Left ventricle myocardium inferior (tissue), 1 donor: ENCODE measurements at regions not wholly inside any gene's neighbourhood (a gene's known extent, or its start where the extent isn't known, plus 50 kb on each side); places are given as distances from the start of the nearest gene placed in this dataset.

Experiments
- DNase-seq: peaks from one replicate; pipeline ENCODE4 v3.0.0-alpha.2; 2020
- H3K27ac ChIP-seq: fragments of 200-600 bp; replicated peaks from 2 replicates; pipeline ENCODE4 v1.8.0; 2021
- H3K27me3 ChIP-seq: fragments of 200-600 bp; 2 replicates; pipeline ENCODE4 v1.8.0; 2021; ENCODE audit warnings: low read depth
- H3K36me3 ChIP-seq: fragments of 200-600 bp; 2 replicates; pipeline ENCODE4 v1.8.0; 2021
- H3K4me1 ChIP-seq: fragments of 200-600 bp; 2 replicates; pipeline ENCODE4 v1.8.0; 2021
- H3K4me3 ChIP-seq: fragments of 200-600 bp; 2 replicates; pipeline ENCODE4 v1.8.0; 2021; ENCODE audit warnings: mild to moderate bottlenecking, moderate library complexity
- H3K9me3 ChIP-seq: fragments of 200-600 bp; replicated peaks from 2 replicates; pipeline ENCODE4 v1.8.0; 2021
- intact Hi-C: fragments of 100-400 bp; cut with micrococcal nuclease; formaldehyde crosslinking; loops from one replicate; pipeline ENCODE4 v1.11.0; 2022
- TF ChIP-seq, protein P1 (sequence below): fragments of 200-600 bp; IDR thresholded peaks from 2 replicates; pipeline ENCODE4 v1.8.0; 2021; ENCODE audit warnings: antibody characterized with exemption, mild to moderate bottlenecking, borderline replicate concordance
- donor health status: DM: no; HTN: yes; CAD: no; lungs with severe emphysema.

DNA sequence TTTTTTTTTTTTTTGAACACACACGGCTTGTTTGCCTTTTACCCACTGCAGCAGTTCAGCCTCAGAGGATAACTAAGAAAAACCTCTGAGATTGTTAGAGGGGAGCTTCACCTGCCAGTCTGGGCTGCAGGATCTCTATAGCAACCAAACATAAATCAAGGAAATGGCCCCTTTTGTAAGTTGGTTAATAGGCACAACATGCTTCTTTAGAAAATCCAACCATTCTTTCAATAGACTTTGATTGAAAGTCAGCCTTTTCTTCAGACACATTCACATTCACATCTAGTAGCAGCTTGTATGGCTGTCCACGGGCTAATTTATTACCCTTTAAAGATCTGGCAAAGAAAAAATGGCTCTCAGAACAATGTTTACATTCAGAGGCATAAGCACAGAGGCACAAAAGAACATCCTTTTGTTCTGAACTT lies 136.6 kb upstream of the RARB start:
- H3K9me3 ChIP-seq = no peaks in the 10 kb centered on the region
- no peaks in the 10 kb centered on the region for H3K4me1 ChIP-seq
- no peak for DNase-seq
- intact Hi-C loops = no loop called here
- no peaks in the 10 kb centered on the region for H3K27me3 ChIP-seq
- H3K4me3 ChIP-seq = no peak overlapping the region
- TF ChIP-seq, protein P1, sequence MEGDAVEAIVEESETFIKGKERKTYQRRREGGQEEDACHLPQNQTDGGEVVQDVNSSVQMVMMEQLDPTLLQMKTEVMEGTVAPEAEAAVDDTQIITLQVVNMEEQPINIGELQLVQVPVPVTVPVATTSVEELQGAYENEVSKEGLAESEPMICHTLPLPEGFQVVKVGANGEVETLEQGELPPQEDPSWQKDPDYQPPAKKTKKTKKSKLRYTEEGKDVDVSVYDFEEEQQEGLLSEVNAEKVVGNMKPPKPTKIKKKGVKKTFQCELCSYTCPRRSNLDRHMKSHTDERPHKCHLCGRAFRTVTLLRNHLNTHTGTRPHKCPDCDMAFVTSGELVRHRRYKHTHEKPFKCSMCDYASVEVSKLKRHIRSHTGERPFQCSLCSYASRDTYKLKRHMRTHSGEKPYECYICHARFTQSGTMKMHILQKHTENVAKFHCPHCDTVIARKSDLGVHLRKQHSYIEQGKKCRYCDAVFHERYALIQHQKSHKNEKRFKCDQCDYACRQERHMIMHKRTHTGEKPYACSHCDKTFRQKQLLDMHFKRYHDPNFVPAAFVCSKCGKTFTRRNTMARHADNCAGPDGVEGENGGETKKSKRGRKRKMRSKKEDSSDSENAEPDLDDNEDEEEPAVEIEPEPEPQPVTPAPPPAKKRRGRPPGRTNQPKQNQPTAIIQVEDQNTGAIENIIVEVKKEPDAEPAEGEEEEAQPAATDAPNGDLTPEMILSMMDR = no peak
- no peaks in the 10 kb centered on the region for H3K36me3 ChIP-seq
- no peak overlapping the region for H3K27ac ChIP-seq

DNA sequence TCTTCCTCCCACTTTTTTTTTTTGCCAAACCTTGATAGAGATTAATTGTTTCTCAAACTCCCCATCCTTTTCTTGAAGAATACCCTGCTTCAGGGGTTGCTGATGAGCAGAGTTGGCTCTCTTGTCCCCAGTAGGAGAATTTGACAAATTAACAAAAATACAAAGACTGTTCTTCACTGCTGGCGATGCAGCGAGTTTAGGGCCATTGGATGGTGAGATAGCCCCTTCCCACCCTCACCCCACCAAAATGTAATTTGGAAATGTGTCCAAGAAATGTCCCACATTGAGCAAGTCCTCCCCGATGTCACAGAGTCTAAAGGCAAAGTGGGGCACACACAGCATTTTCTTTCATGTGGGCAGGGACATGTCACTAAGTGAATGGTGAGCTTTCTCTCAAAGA lies 136.0 kb upstream of the RARB start:
- H3K4me3 ChIP-seq = no peak overlapping the region
- no peaks in the 10 kb centered on the region for H3K36me3 ChIP-seq
- no peak for DNase-seq
- H3K4me1 ChIP-seq = no peaks in the 10 kb centered on the region
- H3K9me3 ChIP-seq = no peaks in the 10 kb centered on the region
- H3K27me3 ChIP-seq = no peaks in the 10 kb centered on the region
- intact Hi-C loops = no loop called here
- no peak overlapping the region for H3K27ac ChIP-seq
- TF ChIP-seq, protein P1 = no peak

GRCh38 chr3:25292595-25292994 lies 135.5 kb upstream of the RARB start:
- Histone ChIP-seq H3K4me1 (no peaks in the 10 kb centered on the region), H3K4me3 (no peak overlapping the region), H3K9me3 (no peaks in the 10 kb centered on the region), H3K36me3 (no peaks in the 10 kb centered on the region), H3K27ac (no peak overlapping the region), H3K27me3 (no peaks in the 10 kb centered on the region)
- TF ChIP-seq, protein P1 = no peak
- DNase-seq = no peak
- intact Hi-C loops = no loop called here

DNA sequence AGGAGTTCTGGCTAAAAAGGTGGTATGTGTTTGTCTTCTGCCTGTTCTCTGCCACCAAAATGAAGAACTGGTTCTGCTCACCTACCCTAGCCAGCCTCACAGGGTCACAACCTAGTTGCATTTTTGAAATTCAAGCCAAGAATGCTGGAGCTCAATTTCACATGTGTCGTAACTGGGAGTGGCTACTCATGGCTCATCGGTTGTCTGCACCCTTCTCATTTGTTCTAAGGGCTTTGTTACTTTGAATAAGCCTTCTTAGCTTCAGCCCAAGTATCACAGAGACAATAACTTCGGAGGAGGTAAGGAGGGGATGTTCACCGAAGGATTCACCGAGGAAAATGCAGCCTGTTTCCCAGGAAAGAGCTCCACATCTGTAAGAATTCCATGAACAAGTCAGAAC lies 134.3 kb upstream of the RARB start:
- Histone ChIP-seq H3K4me3 (no peak overlapping the region), H3K27me3 (no peaks in the 10 kb centered on the region), H3K9me3 (no peaks in the 10 kb centered on the region), H3K36me3 (no peaks in the 10 kb centered on the region), H3K27ac (no peak overlapping the region), H3K4me1 (no peaks in the 10 kb centered on the region)
- TF ChIP-seq, protein P1 = no peak
- DNase-seq = no peak
- intact Hi-C loops = no loop called here

- no peak for DNase-seq
- intact Hi-C loops = no loop called here
- TF ChIP-seq, protein P1 = no peak
Observed at GRCh38 chr3:25294169-25294805, 133.8 kb upstream of the RARB start.

More at GRCh38 chr3:25294169-25294805, 133.8 kb upstream of the RARB start:
- H3K27ac ChIP-seq = no peak overlapping the region
- no peaks in the 10 kb centered on the region for H3K36me3 ChIP-seq
- H3K4me3 ChIP-seq = no peak overlapping the region
- H3K4me1 ChIP-seq = no peaks in the 10 kb centered on the region
- no peaks in the 10 kb centered on the region for H3K27me3 ChIP-seq
- H3K9me3 ChIP-seq = no peaks in the 10 kb centered on the region
